HG03108 (cell line): ENCODE measurements at regions not wholly inside any gene's neighbourhood (a gene's known extent, or its start where the extent isn't known, plus 50 kb on each side); places are given as distances from the start of the nearest gene placed in this dataset.
"Not testable (repeated sequence)": the region's sequence is repeated elsewhere in the genome, so short reads cannot be mapped to it uniquely, and the experiment has no call there.

Experiments
- ATAC-seq: cut with Tn5 transposase; IDR thresholded peaks from one replicate; pipeline ENCODE4 v1.9.1; 2021; ENCODE audit warnings: moderate library complexity; ENCODE audit not compliant: unreplicated experiment

DNA sequence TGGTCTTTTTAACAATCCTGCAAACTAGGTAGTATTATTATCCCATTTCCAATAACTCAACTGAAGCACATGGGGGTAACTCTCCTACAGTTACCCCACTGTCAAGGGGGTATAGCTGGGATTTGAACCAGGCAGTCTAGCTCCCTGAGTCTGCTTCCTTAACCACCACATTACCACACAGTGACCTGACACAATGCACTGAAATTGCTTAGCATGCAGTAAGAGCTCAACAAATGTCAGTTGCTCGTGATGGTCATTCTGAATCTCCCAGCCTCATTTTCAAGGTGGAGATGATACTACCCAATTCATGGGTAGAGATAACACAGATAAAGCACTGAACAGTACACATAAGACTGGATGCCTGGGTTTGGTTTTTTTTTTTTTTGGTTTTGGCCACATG, 193.2 kb upstream of the MYLIP start:
- ATAC-seq, result no peak

DNA sequence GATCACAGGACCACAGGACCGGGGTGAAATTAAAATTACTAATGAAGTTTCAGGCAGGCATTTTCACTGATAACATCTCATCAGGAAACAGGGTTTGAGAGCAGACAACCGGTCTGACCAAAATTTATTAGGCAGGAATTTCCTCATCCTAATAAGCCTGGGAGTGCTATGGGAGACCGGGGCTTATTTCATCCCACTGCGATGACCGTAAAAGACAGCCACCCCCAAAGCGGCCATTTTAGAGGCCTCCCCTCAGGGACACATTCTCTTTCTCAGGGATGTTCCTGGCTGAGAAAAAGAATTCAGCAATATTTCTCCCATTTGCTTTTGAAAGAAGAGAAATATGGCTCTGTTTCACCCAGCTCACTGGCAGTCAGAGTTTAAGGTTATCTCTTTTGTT, 197.2 kb upstream of the MYLIP start:
- not testable (repeated sequence) for ATAC-seq

DNA sequence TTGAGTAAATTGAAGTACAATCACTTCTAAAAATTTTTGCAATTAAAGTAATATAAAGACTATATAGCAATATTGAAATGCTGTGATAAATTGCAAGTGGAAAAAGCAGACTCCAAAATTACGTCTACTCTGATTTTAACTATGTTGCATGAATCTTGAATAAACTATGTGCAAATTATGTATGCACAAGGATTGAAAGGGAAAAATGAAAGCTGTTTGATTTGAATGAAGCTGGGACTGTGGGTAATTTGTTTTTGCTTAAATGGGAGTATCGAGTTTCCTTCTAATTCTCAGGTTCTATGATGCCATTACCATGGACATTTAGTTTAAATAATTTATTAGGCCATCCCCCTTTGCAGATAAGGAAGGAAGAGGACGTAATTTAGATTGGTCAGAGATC, 198.7 kb upstream of the MYLIP start:
- no peak for ATAC-seq

DNA sequence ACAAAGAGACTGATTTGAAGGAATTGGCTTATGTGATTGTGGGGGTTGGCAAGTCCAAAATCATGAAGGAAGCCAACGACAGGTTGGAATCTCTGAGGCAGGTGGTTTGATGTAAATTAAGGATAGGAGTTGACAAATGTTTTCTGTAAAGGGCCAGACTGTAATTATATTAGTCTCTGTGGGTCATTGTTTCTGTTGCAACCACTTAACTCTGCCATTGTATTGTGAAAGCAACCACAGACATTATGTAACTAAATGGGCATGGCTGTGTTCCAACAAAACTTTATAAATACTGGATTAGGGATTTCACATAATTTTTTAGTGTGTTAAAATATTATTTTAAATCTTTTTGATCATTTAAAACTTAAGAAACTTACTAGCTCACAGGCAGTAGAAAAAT, 199.2 kb upstream of the MYLIP start:
- ATAC-seq, result no peak

DNA sequence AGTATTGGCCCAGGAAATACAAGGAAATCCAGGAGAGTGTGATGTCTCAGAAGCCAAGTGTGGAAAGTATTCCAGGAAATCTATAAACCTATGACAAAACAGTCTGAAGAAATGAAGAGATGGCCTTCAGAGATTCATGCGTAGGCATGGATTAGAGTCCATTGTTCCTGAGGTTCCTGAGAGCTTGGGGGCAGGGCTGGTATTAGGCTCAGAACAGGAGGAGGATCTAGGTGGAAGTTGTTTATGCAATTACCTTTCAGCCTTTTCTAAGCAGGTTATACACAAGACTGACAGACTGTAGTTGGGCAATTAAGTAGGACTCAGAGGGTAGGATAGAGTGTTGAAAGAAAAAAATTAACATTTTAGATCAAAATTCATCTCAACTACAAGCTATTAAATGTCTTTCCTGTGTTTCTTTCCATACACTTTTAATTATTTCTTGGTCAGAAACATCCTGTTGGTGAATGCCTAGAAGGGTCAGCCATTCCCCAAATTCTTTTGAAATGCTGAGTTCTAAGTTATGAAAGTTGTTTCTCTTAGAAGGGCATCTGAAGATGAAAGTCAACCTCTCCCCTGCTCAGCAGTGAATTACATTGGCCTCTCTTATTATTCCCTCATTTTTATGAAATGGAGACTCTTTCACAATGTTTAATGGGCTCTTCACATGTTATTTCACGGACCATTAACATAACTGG, 201.2 kb upstream of the MYLIP start:
- no peak for ATAC-seq

DNA sequence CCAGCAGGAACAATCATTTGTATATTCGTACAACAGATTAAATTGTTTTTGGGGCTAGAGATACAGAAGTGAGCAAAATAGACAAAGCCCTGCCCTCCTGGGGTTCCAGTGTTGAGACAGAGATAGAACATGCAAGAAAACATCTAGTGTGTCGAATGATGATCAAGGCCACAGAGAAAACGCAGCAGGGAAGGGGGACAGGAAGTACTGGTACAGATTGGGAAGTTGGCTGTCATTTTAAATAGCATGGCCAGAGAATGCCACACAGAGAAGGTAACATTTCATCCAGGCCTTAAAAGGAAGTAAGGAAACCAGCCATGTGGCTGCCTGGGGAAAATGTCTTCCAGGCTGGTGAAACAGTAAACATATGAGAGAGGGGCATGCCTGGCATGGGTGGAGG, 202.6 kb upstream of the MYLIP start:
- no peak for ATAC-seq

DNA sequence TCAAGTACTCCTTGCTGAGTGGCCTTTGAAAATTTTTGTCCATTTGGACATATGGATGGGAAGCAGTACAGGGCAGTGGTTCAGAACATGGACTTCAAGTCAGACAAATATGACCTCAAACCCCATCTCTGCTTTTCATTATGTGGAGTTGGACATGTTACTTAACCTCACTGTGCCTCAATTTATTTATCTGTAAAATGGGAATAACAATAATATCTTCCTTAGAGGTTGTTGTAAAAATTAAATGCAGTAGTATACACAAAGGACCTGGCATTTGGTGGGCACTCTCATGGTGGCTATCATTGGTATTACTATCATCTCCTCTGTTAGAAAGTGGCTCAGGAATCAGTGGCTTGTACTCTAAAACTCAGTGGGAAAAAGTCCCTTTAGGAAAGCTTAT, 204.0 kb upstream of the MYLIP start:
- no peak for ATAC-seq

DNA sequence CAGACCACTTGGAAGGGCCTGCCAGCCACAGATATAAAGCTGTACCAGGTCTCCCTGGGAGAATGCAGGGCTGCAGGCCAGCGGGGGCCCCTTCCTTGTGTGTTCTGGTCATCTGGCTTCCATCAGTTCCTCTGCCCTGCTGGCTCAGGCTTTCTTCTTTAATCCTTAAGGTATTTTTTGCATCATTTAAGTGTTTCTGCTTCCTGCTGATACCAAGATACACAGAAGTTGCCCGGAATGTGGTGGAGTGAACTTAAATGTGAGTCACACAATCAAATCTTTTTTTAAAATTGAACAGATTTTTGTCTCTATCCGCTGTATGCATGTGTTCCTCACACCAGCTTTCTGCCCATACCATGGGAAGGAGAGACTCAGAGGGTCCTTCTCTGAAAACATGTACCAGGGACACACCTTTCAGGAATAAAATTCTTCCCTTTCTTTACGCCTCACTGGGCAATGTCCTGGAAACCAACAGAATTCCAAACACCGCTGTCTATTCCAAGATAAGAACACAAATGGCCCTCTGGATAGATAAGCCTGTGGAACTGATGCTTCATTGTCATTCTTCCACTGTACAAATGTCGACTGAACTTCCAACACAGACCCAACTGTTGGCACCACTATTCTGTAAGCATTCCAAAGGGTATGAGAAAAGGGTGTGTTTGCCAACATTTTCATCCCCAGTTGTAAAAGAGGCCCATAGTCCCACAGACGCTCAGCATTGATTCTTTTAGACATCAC, 206.2 kb upstream of the MYLIP start:
- no peak for ATAC-seq

DNA sequence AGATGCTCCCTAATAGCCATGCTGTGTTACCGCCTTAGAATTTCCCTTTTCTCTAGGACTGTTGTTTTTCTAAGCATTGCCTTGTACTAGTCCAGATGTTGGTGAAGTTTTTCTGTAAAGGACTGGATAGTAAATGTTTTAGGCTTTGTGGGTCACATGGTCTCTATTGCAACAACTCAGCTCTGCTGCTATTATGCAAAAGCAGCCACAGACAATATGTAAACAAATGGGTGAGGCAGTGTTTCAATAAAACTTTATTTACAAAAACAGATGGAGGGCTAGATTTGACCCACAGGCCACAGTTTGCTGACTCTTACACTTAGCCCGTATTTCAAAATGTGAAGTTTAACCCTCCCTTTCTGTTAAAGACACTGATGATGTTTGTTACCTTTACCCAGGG, 207.6 kb upstream of the MYLIP start:
- ATAC-seq, result no peak

DNA sequence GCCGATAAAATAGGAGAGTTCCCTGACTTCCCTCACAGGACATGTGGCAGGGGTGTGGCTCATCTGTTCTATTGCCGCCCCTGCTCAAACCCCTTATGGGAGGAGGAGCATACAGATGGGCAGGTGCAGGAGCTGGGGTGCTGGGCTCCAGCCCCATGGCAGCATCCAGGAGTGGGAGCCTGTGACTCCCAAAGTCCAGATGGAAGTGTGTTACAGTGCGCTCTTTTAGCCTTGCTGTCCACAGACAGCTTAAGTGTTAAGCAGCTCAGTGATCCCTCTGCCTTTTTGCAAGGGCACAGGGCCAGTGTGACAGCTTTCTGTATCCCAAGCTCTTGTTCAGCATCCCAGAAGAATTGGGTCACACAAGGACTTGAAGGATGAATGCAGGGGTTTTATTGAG, 212.3 kb upstream of the MYLIP start:
- ATAC-seq, result no peak

DNA sequence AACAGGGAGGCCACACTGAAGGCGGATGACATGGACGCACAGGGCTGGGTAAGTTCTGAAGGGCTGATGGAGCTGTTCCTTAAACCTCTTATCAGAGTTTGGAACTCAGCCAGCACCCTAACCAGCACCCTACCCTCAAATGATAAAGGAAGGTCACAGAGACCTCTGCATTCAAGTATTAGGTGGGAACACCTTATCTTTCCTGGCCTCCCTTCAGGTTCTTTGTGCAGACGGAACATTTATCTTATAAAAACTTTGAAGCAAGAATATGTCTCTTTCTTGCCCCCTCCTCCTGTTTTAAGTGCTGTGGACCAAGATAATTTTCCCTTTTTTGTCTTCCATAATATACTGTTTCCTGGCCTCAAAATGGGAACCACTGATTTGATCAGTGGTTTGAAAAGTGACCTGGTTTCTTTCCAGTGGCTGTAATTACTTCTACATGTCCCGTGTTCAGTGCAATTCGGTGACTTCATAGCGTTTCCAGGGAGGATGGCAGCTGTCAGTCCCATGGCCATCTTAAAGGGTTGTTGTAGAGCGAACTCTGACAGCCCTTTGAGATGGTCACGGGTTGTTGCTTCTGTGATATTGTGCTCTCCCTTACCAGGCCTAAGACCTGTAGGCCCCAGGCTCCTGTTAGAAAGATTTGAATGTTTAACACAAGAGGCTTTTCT, 213.2 kb upstream of the MYLIP start:
- no peak for ATAC-seq

DNA sequence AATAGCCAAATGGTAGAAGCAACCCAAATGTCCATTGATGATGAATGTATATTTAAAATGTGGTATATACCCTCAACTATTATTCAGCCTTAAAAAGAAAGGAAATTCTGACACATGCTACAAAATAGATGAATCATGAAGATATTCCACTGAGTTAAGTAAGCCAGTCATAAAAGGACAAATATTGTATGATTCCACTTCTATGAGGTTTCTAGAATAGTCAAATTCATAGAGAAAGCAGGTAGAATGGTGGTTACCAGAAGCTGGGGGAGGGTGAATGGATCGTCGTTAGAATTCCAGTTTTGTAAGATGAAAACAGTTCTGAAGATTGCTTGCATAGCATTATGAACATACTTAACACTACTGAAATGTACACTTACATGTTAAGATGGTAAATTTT, 214.3 kb upstream of the MYLIP start:
- ATAC-seq, result no peak

DNA sequence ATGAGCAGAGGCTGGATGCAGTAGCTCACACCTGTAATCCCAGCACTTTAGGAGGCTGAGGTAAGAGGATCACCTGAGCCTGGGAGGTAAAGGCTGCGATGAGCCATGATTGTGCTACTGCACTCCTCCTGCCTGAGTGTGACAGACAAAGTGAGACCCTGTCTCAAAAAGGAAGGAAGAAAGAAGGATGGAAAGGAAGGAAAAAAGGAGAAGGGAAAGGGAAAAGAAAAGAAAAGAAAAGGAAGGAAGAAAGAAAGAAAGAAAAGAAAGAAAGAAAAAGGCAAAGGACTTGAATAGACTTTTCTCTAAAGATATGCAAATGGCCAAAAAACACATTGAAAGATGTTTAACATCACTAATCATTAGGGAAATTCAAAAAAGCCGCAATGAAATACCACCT, 215.3 kb upstream of the MYLIP start:
- no peak for ATAC-seq

DNA sequence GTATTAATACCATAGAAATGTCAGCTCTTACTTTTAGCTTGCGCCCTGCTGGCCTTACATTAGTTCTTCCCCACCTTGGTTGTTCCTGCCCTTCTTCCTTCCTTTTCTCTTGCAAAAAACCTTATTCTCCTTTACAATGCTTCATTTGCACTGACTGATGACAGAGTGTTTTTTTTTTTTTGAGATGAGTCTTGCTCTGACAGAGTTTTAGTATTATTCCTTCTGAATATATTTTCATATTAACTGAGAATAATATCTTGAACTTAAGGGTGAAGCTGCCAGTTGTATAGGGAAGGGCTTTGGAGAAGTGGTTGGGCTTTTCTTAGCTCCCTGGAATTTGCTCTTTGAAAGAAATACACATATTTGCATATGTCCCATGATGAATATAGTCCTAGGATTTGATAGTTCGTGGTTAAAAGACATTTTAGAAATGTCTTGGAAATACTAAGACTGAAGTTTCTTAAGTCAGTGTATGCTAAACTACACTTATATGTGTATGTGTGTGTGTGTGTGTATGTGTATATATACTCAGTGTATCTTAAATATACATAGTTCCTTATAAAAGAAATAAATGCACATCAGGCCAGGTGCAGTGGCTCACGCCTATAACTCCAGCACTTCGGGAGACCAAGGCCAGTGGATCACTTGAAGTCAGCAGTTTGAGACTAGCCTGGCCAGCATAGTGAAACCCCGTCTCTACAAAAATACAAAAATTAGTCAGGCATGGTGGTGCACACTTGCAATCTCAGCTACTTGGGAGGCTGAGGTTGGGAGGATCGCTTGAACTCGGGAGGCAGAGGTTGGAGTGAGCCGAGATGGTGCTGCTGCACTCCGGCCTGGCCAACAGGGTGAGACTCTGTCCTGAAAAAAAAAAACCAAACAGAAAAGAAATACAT, 216.1 kb upstream of the MYLIP start:
- no peak for ATAC-seq

DNA sequence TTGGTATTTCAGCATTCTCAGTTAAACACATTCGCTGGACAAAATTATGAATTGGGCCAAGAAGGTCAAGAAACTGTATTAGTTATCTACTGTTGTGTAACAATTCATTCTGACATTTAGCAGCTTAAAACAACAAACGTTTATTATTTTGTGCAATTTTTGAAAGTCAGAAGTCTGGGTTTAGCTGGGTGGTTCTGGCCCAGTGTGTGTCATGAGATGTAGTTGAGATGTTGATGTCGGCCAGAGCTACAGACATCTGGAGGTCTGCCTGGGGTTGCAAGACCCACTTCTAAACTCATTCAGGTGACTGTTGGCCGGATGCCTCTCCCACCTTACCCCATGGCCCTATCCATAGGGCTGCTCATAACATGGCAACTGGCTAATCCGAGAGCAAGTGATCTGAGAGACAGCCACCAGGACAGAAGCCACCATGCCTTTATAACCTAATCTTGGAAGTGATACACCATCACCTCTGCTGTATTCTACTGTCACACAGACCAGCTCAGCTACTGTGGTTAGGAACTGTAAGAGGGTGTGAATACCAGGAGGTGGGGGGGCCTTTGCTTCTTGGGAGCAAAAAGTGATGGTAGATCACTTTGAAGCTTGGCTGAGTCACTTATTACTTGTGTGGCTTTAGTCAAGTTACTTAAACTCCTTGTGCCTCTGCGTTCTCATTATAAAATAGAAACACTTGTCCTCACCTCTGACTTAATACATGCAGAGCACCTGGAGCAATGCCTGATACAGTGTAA, 217.0 kb upstream of the MYLIP start:
- no peak for ATAC-seq

DNA sequence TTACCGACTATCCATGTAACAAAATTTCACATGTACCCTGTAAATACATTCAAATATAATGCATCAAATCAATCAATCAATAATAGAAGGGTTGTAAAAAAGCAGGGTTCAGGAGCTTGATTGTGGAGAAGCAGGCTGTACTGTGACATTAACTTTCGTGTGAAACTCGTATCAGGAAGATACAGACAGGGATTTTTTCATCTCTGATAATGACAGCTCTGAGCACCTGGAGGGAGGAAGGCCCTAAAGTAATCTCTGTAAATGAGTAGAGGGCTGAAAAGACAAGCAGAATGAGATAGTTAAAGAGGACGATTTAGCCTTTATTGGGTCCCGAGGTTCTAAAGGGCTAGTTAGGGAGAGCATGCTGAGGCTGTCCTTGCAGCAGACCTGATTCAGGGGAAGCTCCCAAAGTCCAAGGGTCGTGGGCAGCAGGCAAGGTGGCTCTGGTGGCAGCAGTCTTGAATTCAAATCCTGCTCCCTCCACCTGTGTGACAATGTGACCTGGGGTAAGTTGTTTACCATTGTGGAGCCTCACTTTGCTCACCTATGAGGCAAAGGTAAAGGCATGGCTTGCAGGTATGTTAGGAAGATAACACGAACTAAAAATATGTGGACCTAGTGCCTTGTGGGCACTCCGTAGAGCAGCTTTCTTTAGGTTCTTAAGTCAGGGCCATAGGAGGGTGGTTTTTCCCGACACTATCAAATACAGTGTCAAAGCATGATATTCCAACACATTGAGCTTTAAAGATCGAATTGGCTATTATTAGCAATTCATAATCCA, 219.4 kb upstream of the MYLIP start:
- no peak for ATAC-seq

DNA sequence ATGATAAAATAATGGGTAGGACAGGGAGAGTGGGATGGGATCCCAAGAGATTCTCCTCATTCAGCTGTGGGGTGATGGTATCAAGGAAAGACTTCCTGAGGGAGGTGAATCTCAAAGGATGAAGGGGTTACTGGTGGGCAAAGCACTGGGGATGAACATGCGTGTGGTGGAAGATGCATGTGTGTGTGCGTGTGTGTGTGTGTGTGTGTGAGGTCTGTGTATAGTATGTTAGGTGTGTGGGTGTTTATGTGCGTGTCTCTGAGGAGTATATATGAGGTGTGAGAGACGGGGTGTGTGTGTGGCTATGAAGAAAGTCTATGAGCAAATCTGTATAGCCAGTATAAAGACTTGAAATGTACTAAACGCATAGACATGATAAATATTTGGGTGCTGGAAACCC, 220.0 kb upstream of the MYLIP start:
- ATAC-seq, result no peak

DNA sequence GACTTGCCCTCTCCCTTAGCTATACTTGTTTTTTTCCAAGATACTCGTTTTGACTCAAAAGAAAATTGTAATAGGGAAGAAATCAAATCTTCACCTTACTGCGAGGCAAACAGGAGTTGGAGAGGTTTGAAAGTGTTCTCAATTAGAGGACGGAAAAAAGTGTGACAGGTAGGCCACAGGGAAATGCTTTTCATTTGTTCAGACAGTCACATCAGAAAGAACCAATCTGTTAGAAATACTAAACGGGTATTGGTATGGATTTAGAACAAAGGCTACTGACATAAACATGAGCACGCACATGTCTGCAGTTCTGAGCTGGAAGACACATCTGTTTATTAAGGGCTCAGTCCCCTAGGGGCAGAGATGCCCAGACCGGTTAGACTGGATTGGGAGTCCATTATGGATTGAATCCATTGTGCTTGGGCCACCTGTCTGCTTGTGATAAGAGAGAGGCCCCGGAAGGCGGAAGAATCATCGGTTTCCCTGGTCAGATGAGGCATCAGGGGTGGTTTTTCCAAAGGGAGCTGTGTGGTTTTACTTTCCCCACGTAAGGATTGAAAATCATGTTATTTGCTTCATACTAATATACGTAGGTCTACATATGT, 220.9 kb upstream of the MYLIP start:
- ATAC-seq, result no peak

DNA sequence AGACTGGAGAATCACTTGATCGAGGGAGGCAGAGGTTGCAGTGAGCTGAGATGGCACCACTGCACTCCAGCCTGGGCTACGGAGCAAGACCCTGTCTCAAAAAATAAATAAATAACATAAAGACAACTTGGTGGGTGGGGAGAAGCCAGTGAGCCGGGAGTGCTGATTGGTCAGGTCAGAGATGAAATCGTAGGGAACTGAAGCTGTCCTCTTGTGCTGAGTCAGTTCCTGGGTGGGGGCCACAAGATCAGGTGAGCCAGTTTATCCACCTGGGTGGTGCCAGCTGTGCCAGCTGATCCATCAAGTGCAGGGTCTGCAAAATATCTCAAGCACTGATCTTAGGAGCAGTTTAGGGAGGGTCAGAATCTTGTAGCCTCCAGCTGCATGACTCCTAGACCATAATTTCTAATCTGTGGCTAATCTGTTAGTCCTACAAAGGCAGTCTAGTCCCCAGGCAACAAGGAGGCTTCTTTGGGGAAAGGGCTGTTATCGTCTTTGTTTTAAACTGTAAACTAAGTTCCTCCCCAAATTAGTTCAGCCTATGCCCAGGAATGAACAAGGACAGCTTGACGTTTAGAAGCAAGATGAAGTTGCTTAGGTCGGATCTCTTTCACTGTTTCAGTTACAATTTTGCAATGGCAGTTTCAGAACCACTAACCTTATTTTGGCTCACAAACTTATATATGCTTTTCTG, 221.5 kb upstream of the MYLIP start:
- not testable (repeated sequence) for ATAC-seq
